Nephron (organoid): ENCODE measurements at regions not wholly inside any gene's neighbourhood (a gene's known extent, or its start where the extent isn't known, plus 50 kb on each side); places are given as distances from the start of the nearest gene placed in this dataset.

Source experiments
- H3K27ac Mint-ChIP-seq, 3 experiments: 2 replicates each; pipeline ENCODE4 v1.8.0; 2020; ENCODE audit warnings: mixed read lengths in 3 of 3, mild to moderate bottlenecking in 2 of 3, moderate library complexity in 1 of 3
- H3K27me3 Mint-ChIP-seq: 2 replicates; pipeline ENCODE4 v1.8.0; 2021; ENCODE audit warnings: low read depth, mild to moderate bottlenecking, moderate library complexity, mixed read lengths
- H3K36me3 Mint-ChIP-seq: 2 replicates; pipeline ENCODE4 v1.8.0; 2020; ENCODE audit warnings: low read depth, mixed read lengths
- H3K4me1 Mint-ChIP-seq: 2 replicates; pipeline ENCODE4 v1.8.0; 2020; ENCODE audit warnings: mixed read lengths
- H3K4me3 Mint-ChIP-seq, 3 experiments: 2 replicates each; pipeline ENCODE4 v1.8.0; 2020; ENCODE audit warnings: mild to moderate bottlenecking in 3 of 3, mixed read lengths in 3 of 3, moderate library complexity in 2 of 3
- H3K9me3 Mint-ChIP-seq: 2 replicates; pipeline ENCODE4 v1.8.0; 2020; ENCODE audit warnings: mixed read lengths
- TF ChIP-seq, protein P1 (sequence below), 3 experiments: fragments of 200-600 bp; sonication (generic); IDR thresholded peaks; one replicate each; pipeline ENCODE4 v1.5.0; 2021; ENCODE audit warnings: antibody characterized with exemption in 3 of 3; ENCODE audit not compliant: unreplicated experiment in 3 of 3

DNA sequence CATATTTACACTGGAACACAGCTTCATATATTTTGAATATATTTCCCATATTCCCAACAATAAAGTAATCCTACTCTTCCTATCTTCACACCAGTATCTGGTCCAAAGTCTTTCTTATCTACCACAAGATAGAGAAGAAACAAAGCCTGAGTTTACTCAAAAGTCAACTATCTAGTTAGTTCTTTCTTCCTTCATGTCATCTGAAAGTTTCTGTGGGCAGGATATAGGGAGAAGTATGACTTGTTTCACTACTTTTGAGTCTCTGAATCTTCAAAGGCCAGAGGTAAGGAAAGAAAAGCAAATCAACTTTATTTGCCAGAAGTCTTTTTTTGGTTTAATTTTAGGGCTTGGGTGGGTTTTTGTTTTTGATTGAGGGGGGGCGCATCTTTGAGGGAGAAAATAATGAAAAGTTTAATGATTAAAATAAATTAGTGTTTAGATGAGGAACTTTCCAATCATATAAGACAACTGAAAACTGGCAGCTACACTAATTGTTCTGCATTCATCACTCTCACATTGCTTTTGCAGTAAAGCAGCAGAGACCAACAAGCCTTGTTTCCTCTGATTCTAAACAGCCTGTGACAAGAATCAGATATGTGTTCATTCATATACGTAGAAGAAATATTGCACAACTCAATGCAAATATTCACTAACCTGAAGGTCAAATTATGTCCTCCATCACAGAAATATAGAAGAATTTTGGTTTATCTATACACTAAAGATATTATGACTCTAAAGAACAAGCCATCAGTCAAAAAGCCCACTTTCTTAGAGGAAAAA is 421.4 kb downstream of the SHQ1 start:
- Mint-ChIP-seq H3K4me1 (peaks cover 32% of the 10 kb centered on the region), H3K36me3 (peaks cover 21% of the 10 kb centered on the region), H3K9me3 (peaks cover 9% of the 10 kb centered on the region), H3K27me3 (no peaks in the 10 kb centered on the region), H3K27ac (no peak overlapping the region), H3K4me3 (no peak overlapping the region)
- TF ChIP-seq, protein P1, sequence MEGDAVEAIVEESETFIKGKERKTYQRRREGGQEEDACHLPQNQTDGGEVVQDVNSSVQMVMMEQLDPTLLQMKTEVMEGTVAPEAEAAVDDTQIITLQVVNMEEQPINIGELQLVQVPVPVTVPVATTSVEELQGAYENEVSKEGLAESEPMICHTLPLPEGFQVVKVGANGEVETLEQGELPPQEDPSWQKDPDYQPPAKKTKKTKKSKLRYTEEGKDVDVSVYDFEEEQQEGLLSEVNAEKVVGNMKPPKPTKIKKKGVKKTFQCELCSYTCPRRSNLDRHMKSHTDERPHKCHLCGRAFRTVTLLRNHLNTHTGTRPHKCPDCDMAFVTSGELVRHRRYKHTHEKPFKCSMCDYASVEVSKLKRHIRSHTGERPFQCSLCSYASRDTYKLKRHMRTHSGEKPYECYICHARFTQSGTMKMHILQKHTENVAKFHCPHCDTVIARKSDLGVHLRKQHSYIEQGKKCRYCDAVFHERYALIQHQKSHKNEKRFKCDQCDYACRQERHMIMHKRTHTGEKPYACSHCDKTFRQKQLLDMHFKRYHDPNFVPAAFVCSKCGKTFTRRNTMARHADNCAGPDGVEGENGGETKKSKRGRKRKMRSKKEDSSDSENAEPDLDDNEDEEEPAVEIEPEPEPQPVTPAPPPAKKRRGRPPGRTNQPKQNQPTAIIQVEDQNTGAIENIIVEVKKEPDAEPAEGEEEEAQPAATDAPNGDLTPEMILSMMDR (IDR thresholded peaks at IDR 0.05; ENCODE audit: unreplicated experiment in 3 of 3), result no peak

DNA sequence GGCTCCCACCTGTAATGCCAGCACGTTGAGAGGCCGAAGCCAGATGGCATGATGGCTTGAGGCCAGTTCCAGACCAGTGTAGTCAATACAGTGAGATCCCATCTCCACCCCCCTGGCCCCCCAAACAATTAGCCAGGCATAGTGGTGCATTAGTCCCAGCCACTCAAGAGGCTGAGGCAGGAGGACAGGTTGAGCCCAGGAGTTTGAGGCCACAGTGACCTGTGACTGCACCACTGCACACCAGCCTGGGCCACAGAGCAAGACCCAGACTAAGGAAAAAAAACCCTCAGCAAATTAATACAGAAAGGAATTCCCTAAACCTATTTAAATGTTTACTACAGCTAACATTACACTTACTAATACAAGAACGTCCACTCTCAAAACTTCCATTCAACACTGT is 424.6 kb downstream of the SHQ1 start:
- Mint-ChIP-seq H3K27me3 (no peaks in the 10 kb centered on the region), H3K27ac (no peak overlapping the region), H3K4me1 (peaks cover 24% of the 10 kb centered on the region), H3K36me3 (peaks cover 52% of the 10 kb centered on the region), H3K4me3 (no peak overlapping the region), H3K9me3 (peaks cover 32% of the 10 kb centered on the region)
- TF ChIP-seq, protein P1 (IDR thresholded peaks at IDR 0.05; ENCODE audit: unreplicated experiment in 3 of 3), result no peak

DNA sequence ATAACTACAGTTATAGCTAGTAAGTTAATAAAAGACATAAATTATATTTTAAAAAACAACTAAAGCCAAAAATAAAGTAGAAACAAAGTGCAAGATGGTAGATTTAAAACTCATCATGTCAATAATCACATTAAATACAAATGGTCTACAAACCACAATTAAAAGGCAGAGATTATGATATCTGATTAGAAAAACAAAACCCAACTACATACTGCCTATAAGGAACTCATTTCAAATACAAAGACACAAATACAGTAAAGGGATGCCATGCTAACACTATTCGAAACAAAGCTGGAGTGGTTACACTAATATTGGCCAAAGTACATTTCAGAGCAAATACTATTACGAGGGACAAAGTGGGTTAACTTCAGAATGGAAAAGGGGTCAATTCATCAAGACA is 426.5 kb downstream of the SHQ1 start:
- TF ChIP-seq, protein P1 (IDR thresholded peaks at IDR 0.05; ENCODE audit: unreplicated experiment in 3 of 3), result no peak

DNA sequence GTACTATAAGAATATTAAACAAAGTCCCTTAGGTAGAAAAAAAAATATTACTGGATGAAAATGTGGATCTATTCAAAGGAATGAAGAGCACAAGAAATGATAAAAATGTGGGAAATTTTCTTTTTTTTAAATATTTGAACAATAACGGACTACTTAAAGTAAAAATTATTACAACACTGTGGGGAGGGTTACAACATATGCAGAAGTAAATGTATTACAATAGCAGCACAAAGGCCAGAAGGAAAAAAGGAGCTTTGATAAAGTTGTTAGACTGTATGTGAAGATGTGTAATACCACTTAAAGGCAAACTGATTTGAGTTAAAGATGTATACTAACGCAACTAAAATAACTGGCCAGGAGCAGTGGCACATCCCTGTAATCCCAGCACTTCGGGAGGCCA is 427.1 kb downstream of the SHQ1 start:
- no peaks in the 10 kb centered on the region for H3K27me3 Mint-ChIP-seq
- peaks cover 8% of the 10 kb centered on the region for H3K4me1 Mint-ChIP-seq
- no peak overlapping the region for H3K27ac Mint-ChIP-seq
- H3K9me3 Mint-ChIP-seq, result peaks cover 33% of the 10 kb centered on the region
- TF ChIP-seq, protein P1 (IDR thresholded peaks at IDR 0.05; ENCODE audit: unreplicated experiment in 3 of 3), result no peak
- H3K36me3 Mint-ChIP-seq, result peaks cover 58% of the 10 kb centered on the region
- no peak overlapping the region for H3K4me3 Mint-ChIP-seq

More for the DNA sequence above, 426.5 kb downstream of the SHQ1 start:
- Mint-ChIP-seq H3K4me1 (peaks cover 14% of the 10 kb centered on the region), H3K9me3 (peaks cover 33% of the 10 kb centered on the region), H3K36me3 (peaks cover 54% of the 10 kb centered on the region), H3K4me3 (no peak overlapping the region), H3K27ac (no peak overlapping the region), H3K27me3 (no peaks in the 10 kb centered on the region)

DNA sequence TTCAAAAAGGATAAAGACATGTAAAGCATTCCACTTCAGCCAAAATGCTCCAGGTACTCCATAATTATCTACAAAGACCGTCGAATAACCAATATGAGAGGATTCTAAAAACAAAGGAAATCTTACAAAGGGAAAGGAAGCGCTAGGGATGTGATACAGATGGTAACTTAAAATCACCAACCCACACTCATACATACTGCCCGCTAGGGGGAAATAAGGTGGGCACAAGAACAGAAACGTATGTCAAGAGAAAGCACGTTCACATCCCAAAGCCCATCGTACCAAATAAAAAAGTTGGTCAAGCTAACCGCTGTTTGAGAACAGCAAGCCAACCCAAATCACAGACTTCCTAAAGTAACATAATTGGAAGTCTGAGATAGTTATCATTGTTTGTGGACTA is 429.4 kb downstream of the SHQ1 start:
- H3K27me3 Mint-ChIP-seq, result no peaks in the 10 kb centered on the region
- no peak overlapping the region for H3K4me3 Mint-ChIP-seq
- H3K4me1 Mint-ChIP-seq, result no peaks in the 10 kb centered on the region
- peaks cover 61% of the 10 kb centered on the region for H3K36me3 Mint-ChIP-seq
- peaks cover 33% of the 10 kb centered on the region for H3K9me3 Mint-ChIP-seq
- TF ChIP-seq, protein P1 (IDR thresholded peaks at IDR 0.05; ENCODE audit: unreplicated experiment in 3 of 3), result no peak
- no peak overlapping the region for H3K27ac Mint-ChIP-seq

DNA sequence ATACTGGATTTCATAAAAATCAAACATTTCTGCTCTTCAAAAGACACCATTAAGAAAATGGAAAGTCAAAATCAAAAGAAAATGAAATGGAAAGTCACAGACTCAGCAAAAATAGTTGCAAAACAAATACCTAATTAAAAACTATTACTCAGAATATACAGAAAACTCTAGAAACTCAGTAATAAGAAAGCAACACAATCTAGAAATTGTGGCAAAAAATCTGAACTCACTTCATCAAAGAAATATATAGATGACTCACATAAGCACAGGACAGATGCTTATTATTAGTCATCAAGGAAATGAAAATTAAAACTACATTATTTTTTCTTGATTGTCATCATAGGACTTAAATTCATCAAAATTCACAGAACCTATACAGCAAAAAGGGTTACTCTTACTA is 430.0 kb downstream of the SHQ1 start:
- Mint-ChIP-seq H3K36me3 (peaks cover 55% of the 10 kb centered on the region), H3K27ac (no peak overlapping the region), H3K4me3 (no peak overlapping the region), H3K9me3 (peaks cover 33% of the 10 kb centered on the region), H3K27me3 (no peaks in the 10 kb centered on the region), H3K4me1 (peaks cover 4% of the 10 kb centered on the region)
- TF ChIP-seq, protein P1 (IDR thresholded peaks at IDR 0.05; ENCODE audit: unreplicated experiment in 3 of 3), result no peak
